DND-41 (cell line): ENCODE measurements at regions not wholly inside any gene's neighbourhood (a gene's known extent, or its start where the extent isn't known, plus 50 kb on each side); places are given as distances from the start of the nearest gene placed in this dataset.

ENCODE experiments used
- ATAC-seq: fragments of 200-7000 bp; cut with Tn5 transposase; 3 replicates; pipeline ENCODE4 v1.9.1; 2021; ENCODE audit warnings: low read depth; ENCODE audit not compliant: insufficient read depth
- DNase-seq: peaks from one replicate; pipeline ENCODE4 v3.0.0-alpha.2; 2020
- H2AFZ ChIP-seq: 2 replicates; pipeline ENCODE4 v1.6.0; 2012; ENCODE audit warnings: low read depth, low read length
- H3K27ac ChIP-seq: 2 replicates; pipeline ENCODE4 v1.5.1; 2012; ENCODE audit warnings: low read length, inconsistent platforms
- H3K27me3 ChIP-seq: fragments of 200-600 bp; sonication (generic); 2 replicates; pipeline ENCODE4 v1.6.0; 2012; ENCODE audit warnings: low read length, mild to moderate bottlenecking, inconsistent platforms; ENCODE audit not compliant: insufficient read depth, poor library complexity
- H3K36me3 ChIP-seq: 2 replicates; pipeline ENCODE4 v1.5.1; 2012; ENCODE audit warnings: low read length, inconsistent platforms; ENCODE audit not compliant: insufficient read depth
- H3K4me1 ChIP-seq: 2 replicates; pipeline ENCODE4 v1.5.1; 2012; ENCODE audit warnings: mild to moderate bottlenecking, low read length; ENCODE audit not compliant: insufficient read depth
- H3K4me2 ChIP-seq: 2 replicates; pipeline ENCODE4 v1.6.0; 2012; ENCODE audit warnings: mild to moderate bottlenecking, moderate library complexity, low read length, inconsistent platforms; ENCODE audit not compliant: insufficient read depth
- H3K4me3 ChIP-seq, 2 experiments: fragments of 200-600 bp in 1 of 2; shearing (Covaris generic) in 1 of 2; 2 replicates each; pipeline ENCODE4 v1.5.1; 2012 to 2016; ENCODE audit warnings: inconsistent platforms in 2 of 2, low read length in 2 of 2, mild to moderate bottlenecking in 2 of 2, low read depth in 1 of 2, moderate library complexity in 1 of 2
- H3K79me2 ChIP-seq: 2 replicates; pipeline ENCODE4 v1.6.0; 2012; ENCODE audit warnings: low read length, inconsistent platforms; ENCODE audit not compliant: insufficient read depth
- H3K9ac ChIP-seq: 2 replicates; pipeline ENCODE4 v1.6.0; 2012; ENCODE audit warnings: low read depth, mild to moderate bottlenecking, inconsistent platforms, low read length, moderate library complexity
- H3K9me3 ChIP-seq: 2 replicates; pipeline ENCODE4 v1.5.1; 2012; ENCODE audit warnings: low read length, moderate library complexity, mild to moderate bottlenecking, inconsistent platforms; ENCODE audit not compliant: insufficient read depth, severe bottlenecking
- H4K20me1 ChIP-seq: 2 replicates; pipeline ENCODE4 v1.6.0; 2012; ENCODE audit warnings: low read length; ENCODE audit not compliant: insufficient read depth
- CTCF ChIP-seq: IDR thresholded peaks from 2 replicates; pipeline ENCODE4 v1.5.1; 2012; ENCODE audit warnings: borderline replicate concordance, low read length, moderate library complexity, mild to moderate bottlenecking; ENCODE audit not compliant: poor library complexity, severe bottlenecking; ENCODE audit errors: extremely low read depth
- EZH2 ChIP-seq: IDR thresholded peaks from 3 replicates; pipeline ENCODE4 v1.6.1; 2012; ENCODE audit warnings: borderline replicate concordance, low read depth, mild to moderate bottlenecking, moderate library complexity, low read length, inconsistent platforms; ENCODE audit not compliant: severe bottlenecking

GRCh38 chr4:71081192-71081591 lies 87.7 kb downstream of the DCK start:
- Histone ChIP-seq H3K4me3 (no peak overlapping the region), H3K79me2 (no peaks in the 10 kb centered on the region), H3K27me3 (peaks cover 5% of the 10 kb centered on the region), H3K4me1 (no peaks in the 10 kb centered on the region), H2AFZ (no peak overlapping the region; the same call in 1 of the 2 replicates), H3K4me2 (no peak overlapping the region), H4K20me1 (no peaks in the 10 kb centered on the region), H3K9me3 (no peaks in the 10 kb centered on the region), H3K9ac (no peak overlapping the region), H3K27ac (no peak overlapping the region), H3K36me3 (no peaks in the 10 kb centered on the region)
- no peak for TF ChIP-seq CTCF
- TF ChIP-seq EZH2 = no peak
- ATAC-seq = no peak; the same call in 2 of the 3 replicates
- no peak for DNase-seq

GRCh38 chr4:71093745-71094144 lies 100.3 kb downstream of the DCK start:
- no peak for ATAC-seq

GRCh38 chr4:71094201-71094600 lies 100.8 kb downstream of the DCK start:
- H3K27me3 ChIP-seq = no peaks in the 10 kb centered on the region
- no peak for TF ChIP-seq EZH2
- TF ChIP-seq CTCF = no peak
- H3K9me3 ChIP-seq = no peaks in the 10 kb centered on the region
- H3K79me2 ChIP-seq = no peaks in the 10 kb centered on the region
- peaks cover 14% of the 10 kb centered on the region for H3K4me1 ChIP-seq
- ATAC-seq (no peak), DNase-seq (no peak)
- H2AFZ ChIP-seq = peak overlapping the region; percentile 60; the same call in 1 of the 2 replicates
- no peak overlapping the region for H3K9ac ChIP-seq
- no peak overlapping the region for H3K27ac ChIP-seq
- H4K20me1 ChIP-seq = no peaks in the 10 kb centered on the region
- no peak overlapping the region for H3K4me2 ChIP-seq
- no peaks in the 10 kb centered on the region for H3K36me3 ChIP-seq
- H3K4me3 ChIP-seq = no peak overlapping the region

More at GRCh38 chr4:71093745-71094144, 100.3 kb downstream of the DCK start:
- H4K20me1 ChIP-seq = no peaks in the 10 kb centered on the region
- no peak overlapping the region for H3K4me2 ChIP-seq
- H3K4me3 ChIP-seq = no peak overlapping the region
- no peaks in the 10 kb centered on the region for H3K9me3 ChIP-seq
- no peak overlapping the region for H3K9ac ChIP-seq
- no peaks in the 10 kb centered on the region for H3K27me3 ChIP-seq
- no peak overlapping the region for H3K27ac ChIP-seq
- no peak overlapping the region for H2AFZ ChIP-seq
- no peaks in the 10 kb centered on the region for H3K36me3 ChIP-seq
- no peaks in the 10 kb centered on the region for H3K79me2 ChIP-seq
- DNase-seq = no peak
- TF ChIP-seq EZH2 (no peak), CTCF (no peak)
- peaks cover 14% of the 10 kb centered on the region for H3K4me1 ChIP-seq

- Histone ChIP-seq H3K4me2 (peak overlapping the region; percentile 46), H3K4me3 (no peak overlapping the region)
- ATAC-seq = peak; percentile 13; the same call in 1 of the 3 replicates
These were observed 101.7 kb downstream of the DCK start for GRCh38 chr4:71095141-71095540.

More at GRCh38 chr4:71095141-71095540, 101.7 kb downstream of the DCK start:
- no peak for TF ChIP-seq EZH2
- no peak for TF ChIP-seq CTCF
- H3K27me3 ChIP-seq = no peaks in the 10 kb centered on the region
- no peaks in the 10 kb centered on the region for H3K9me3 ChIP-seq
- H2AFZ ChIP-seq = peak overlapping the region; percentile 70
- no peaks in the 10 kb centered on the region for H3K36me3 ChIP-seq
- peak overlapping the region; percentile 46 for H3K27ac ChIP-seq
- H3K4me1 ChIP-seq = peaks cover 14% of the 10 kb centered on the region
- H3K9ac ChIP-seq = peak overlapping the region; percentile 8; the same call in 1 of the 2 replicates
- DNase-seq = no peak
- H3K79me2 ChIP-seq = no peaks in the 10 kb centered on the region
- no peaks in the 10 kb centered on the region for H4K20me1 ChIP-seq
